OCI-LY3 (cell line): ENCODE measurements at regions not wholly inside any gene's neighbourhood (a gene's known extent, or its start where the extent isn't known, plus 50 kb on each side); places are given as distances from the start of the nearest gene placed in this dataset.

Experiments
- CTCF ChIP-seq: fragments of 200-600, 300-600 bp; sonication (generic); IDR thresholded peaks from 2 replicates; pipeline ENCODE4 v1.5.1; 2014; ENCODE audit warnings: antibody characterized with exemption, low read length, low read depth
- EZH2phosphoT487 ChIP-seq: fragments of 200-600 bp; shearing (Covaris generic); IDR thresholded peaks from 2 replicates; pipeline ENCODE4 v1.6.1; 2018; ENCODE audit warnings: antibody characterized with exemption, mixed run types, low read depth

- TF ChIP-seq EZH2phosphoT487 (no peak), CTCF (no peak)
Measured at GRCh38 chr20:55053389-55053788, 578.0 kb downstream of the DOK5 start.
